Right lobe of liver (tissue), 6 donors: ENCODE measurements at regions not wholly inside any gene's neighbourhood (a gene's known extent, or its start where the extent isn't known, plus 50 kb on each side); places are given as distances from the start of the nearest gene placed in this dataset.

Experiments used
- ATAC-seq, 4 donors: fragments of 200-7000 bp; cut with Tn5 transposase; one replicate each; pipeline ENCODE4 v1.9.1; 2020; ENCODE audit warnings: mild to moderate bottlenecking in 4 of 4, moderate library complexity in 4 of 4
- DNase-seq, 3 donors: peaks; one replicate each; pipeline ENCODE4 v3.0.0-alpha.2; 2020
- H3K27ac ChIP-seq, 3 donors: fragments of 200-600 bp; one replicate each; pipeline ENCODE4 v1.8.0; 2022
- H3K27me3 ChIP-seq, 2 donors: fragments of 200-600 bp; one replicate each; pipeline ENCODE4 v1.8.0; 2022
- H3K36me3 ChIP-seq, 4 donors: fragments of 200-600 bp; sonication (generic) in 1 of 4; one replicate each; pipeline versions ENCODE4 v1.5.1 to v1.8.0; 2017 to 2022; ENCODE audit warnings: control low read depth in 1 of 4
- H3K4me1 ChIP-seq, 4 donors: fragments of 200-600 bp; sonication (generic) in 1 of 4; one replicate each; pipeline versions ENCODE4 v1.5.1 to v1.8.0; 2017 to 2022; ENCODE audit warnings: control low read depth in 1 of 4
- H3K4me3 ChIP-seq, 3 donors: fragments of 200-600 bp; one replicate each; pipeline ENCODE4 v1.8.0; 2022
- H3K9me3 ChIP-seq, 4 donors: fragments of 200-600 bp; sonication (generic) in 1 of 4; one replicate each; pipeline versions ENCODE4 v1.5.1 to v1.8.0; 2017 to 2022; ENCODE audit warnings: control low read depth in 1 of 4
- CTCF ChIP-seq, 4 donors: fragments of 200-600 bp in 3 of 4; fragments of 450-650 bp in 1 of 4; IDR thresholded peaks; one replicate each; pipeline versions ENCODE4 v1.5.1 to v1.8.0; 2016 to 2022; ENCODE audit warnings: antibody characterized with exemption in 4 of 4, mild to moderate bottlenecking in 2 of 4
- POLR2A ChIP-seq: fragments of 450-650 bp; IDR thresholded peaks from one replicate; pipeline ENCODE4 v1.6.1; 2017; ENCODE audit warnings: antibody characterized with exemption, mild to moderate bottlenecking
- WGBS: methylation state at CpG from one replicate; pipeline ENCODE4 v1.1.6; 2018; ENCODE audit warnings: low coverage, low lambda C conversion rate; ENCODE audit not compliant: insufficient coverage; ENCODE audit errors: missing lambda C conversion rate; 5-methylcytosine and 5-hydroxymethylcytosine counted together
- intact Hi-C, 2 donors: fragments of 100-400 bp; cut with DNase I; formaldehyde crosslinking; loops; one replicate each; pipeline versions ENCODE4 v1.11.2 to v1.14.1; 2022
- donor health status: DM: no; HTN: yes; CAD: no.
- donor health status: DM: no; HTN: no; CAD: no.
- donor health status: DM: no; HTN: no; CAD: no.
- donor health status: DM: no; HTN: yes; CAD: no.
- donor health status: DM: no; HTN: yes; CAD: no.

GRCh38 chr2:121947674-121948073 lies 192.2 kb downstream of the TSN start:
- DNase-seq (no peak), ATAC-seq (no peak)
- TF ChIP-seq POLR2A = no peak
- TF ChIP-seq CTCF (IDR thresholded peaks at IDR 0.05) = no peak
- H3K4me1 ChIP-seq = no peaks in the 10 kb centered on the region
- H3K27ac ChIP-seq = no peak overlapping the region
- H3K36me3 ChIP-seq = no peaks in the 10 kb centered on the region
- H3K9me3 ChIP-seq = no peaks in the 10 kb centered on the region
- no peaks in the 10 kb centered on the region for H3K27me3 ChIP-seq
- intact Hi-C loops = no loop called here
- 70% methylated on average over 6 of the region's 7 CpGs for WGBS
- no peak overlapping the region for H3K4me3 ChIP-seq

- intact Hi-C loops = no loop called here
- no peak for ATAC-seq
- H3K4me3 ChIP-seq = no peak overlapping the region
- no peaks in the 10 kb centered on the region for H3K36me3 ChIP-seq
- TF ChIP-seq CTCF (IDR thresholded peaks at IDR 0.05) (no peak), POLR2A (no peak)
- no peak overlapping the region for H3K27ac ChIP-seq
- DNase-seq = no peak
- no peaks in the 10 kb centered on the region for H3K9me3 ChIP-seq
- WGBS = 76% methylated on average over 7 of the region's 8 CpGs
- no peaks in the 10 kb centered on the region for H3K4me1 ChIP-seq
- H3K27me3 ChIP-seq = no peaks in the 10 kb centered on the region
Observed at GRCh38 chr2:121949271-121949670, 193.8 kb downstream of the TSN start.

GRCh38 chr2:121955426-121955825 lies 200.0 kb downstream of the TSN start:
- 49% methylated on average over 6 of the region's 6 CpGs for WGBS
- Histone ChIP-seq H3K27ac (no peak overlapping the region), H3K9me3 (no peaks in the 10 kb centered on the region), H3K27me3 (no peaks in the 10 kb centered on the region), H3K4me1 (no peaks in the 10 kb centered on the region), H3K4me3 (no peak overlapping the region), H3K36me3 (no peaks in the 10 kb centered on the region)
- intact Hi-C loops = no loop called here
- no peak for TF ChIP-seq CTCF (IDR thresholded peaks at IDR 0.05)
- no peak for TF ChIP-seq POLR2A
- ATAC-seq = no peak
- no peak for DNase-seq

- Histone ChIP-seq H3K9me3 (no peaks in the 10 kb centered on the region), H3K4me1 (no peaks in the 10 kb centered on the region), H3K27ac (no peak overlapping the region), H3K27me3 (no peaks in the 10 kb centered on the region), H3K36me3 (no peaks in the 10 kb centered on the region), H3K4me3 (no peak overlapping the region)
- TF ChIP-seq POLR2A (no peak), CTCF (IDR thresholded peaks at IDR 0.05) (no peak)
- DNase-seq (no peak), ATAC-seq (no peak)
- intact Hi-C loops = no loop called here
- 46% methylated on average over 6 of the region's 9 CpGs for WGBS
Observed at GRCh38 chr2:121955872-121956271, 200.4 kb downstream of the TSN start.

- Histone ChIP-seq H3K4me1 (no peaks in the 10 kb centered on the region), H3K27me3 (no peaks in the 10 kb centered on the region), H3K4me3 (no peak overlapping the region), H3K36me3 (no peaks in the 10 kb centered on the region), H3K27ac (no peak overlapping the region), H3K9me3 (no peaks in the 10 kb centered on the region)
- TF ChIP-seq POLR2A = no peak
- no peak for TF ChIP-seq CTCF (IDR thresholded peaks at IDR 0.05)
- ATAC-seq (no peak), DNase-seq (no peak)
- intact Hi-C loops = no loop called here
- WGBS = 54% methylated on average over 7 of the region's 7 CpGs
Observed at GRCh38 chr2:121960251-121960650, 204.8 kb downstream of the TSN start.
